ENCODE measurements at regions not wholly inside any gene's neighbourhood (a gene's known extent, or its start where the extent isn't known, plus 50 kb on each side); places are given as distances from the start of the nearest gene placed in this dataset.

DNA sequence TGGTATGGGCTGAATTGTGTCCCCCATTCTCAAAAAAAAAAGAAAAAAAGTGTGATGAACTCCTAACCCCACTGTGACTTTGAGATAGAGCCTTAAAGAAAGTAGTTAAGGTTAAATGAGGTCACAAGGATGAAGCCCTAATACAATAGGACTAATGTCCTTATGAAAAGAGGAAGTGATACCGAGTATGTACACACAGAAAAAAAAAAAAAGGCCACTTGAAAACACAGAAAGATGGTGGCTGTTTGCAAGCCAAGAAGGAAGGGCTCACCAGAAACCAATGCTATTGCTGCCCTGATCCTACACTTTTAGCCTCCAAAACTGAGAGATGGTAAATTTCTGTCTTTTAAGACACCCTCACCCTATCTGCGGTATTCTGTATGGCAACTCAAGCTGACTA is 955.6 kb downstream of the PCDH17 start:
- H3K4me3 ChIP-seq (ENCODE audit: low read length, poor library complexity, severe bottlenecking), result no peak overlapping the region
- H3K9me2 ChIP-seq (replicated peaks; ENCODE audit: low read depth, low read length), result no peaks in the 10 kb centered on the region
- H3K4me1 ChIP-seq (ENCODE audit: insufficient read depth, low read length, poor library complexity, severe bottlenecking), result no peaks in the 10 kb centered on the region
- no peak overlapping the region for H3K4me2 ChIP-seq (ENCODE audit: low read depth, low read length, poor library complexity, severe bottlenecking)
- no peaks in the 10 kb centered on the region for H3K9me3 ChIP-seq (ENCODE audit: insufficient read depth, low read depth, low read length)
- no peak overlapping the region for H3K9ac ChIP-seq (ENCODE audit: low read depth, low read length, poor library complexity, severe bottlenecking)
- no peak for TF ChIP-seq CTCF (conservative IDR thresholded peaks at IDR 0.05; ENCODE audit: low read length)
- TF ChIP-seq EZH2phosphoT487 (IDR thresholded peaks at IDR 0.05; ENCODE audit: borderline replicate concordance), result no peak
- no peaks in the 10 kb centered on the region for H3K79me2 ChIP-seq (ENCODE audit: insufficient read depth, low read length)
- H2AFZ ChIP-seq (ENCODE audit: low read length), result no peak overlapping the region
- H3F3A ChIP-seq (ENCODE audit: low read depth), result no peaks in the 10 kb centered on the region
- no peaks in the 10 kb centered on the region for H3K27me3 ChIP-seq (ENCODE audit: insufficient read depth, low read length, poor library complexity, severe bottlenecking)
- no peaks in the 10 kb centered on the region for H4K20me1 ChIP-seq (ENCODE audit: insufficient read depth, low read length, poor library complexity, severe bottlenecking)
- no peaks in the 10 kb centered on the region for H3K36me3 ChIP-seq (ENCODE audit: insufficient read depth, low read length)

GRCh38 chr13:58592052-58592451 is 960.5 kb downstream of the PCDH17 start:
- H3K27me3 ChIP-seq (ENCODE audit: insufficient read depth, low read length, poor library complexity, severe bottlenecking), result no peaks in the 10 kb centered on the region
- no peaks in the 10 kb centered on the region for H3K4me1 ChIP-seq (ENCODE audit: insufficient read depth, low read length, poor library complexity, severe bottlenecking)
- no peak overlapping the region for H3K4me2 ChIP-seq (ENCODE audit: low read depth, low read length, poor library complexity, severe bottlenecking)
- no peaks in the 10 kb centered on the region for H3K9me2 ChIP-seq (replicated peaks; ENCODE audit: low read depth, low read length)
- no peaks in the 10 kb centered on the region for H3K36me3 ChIP-seq (ENCODE audit: insufficient read depth, low read length)
- no peak for TF ChIP-seq EZH2phosphoT487 (IDR thresholded peaks at IDR 0.05; ENCODE audit: borderline replicate concordance)
- TF ChIP-seq CTCF (conservative IDR thresholded peaks at IDR 0.05; ENCODE audit: low read length), result no peak
- H3K9ac ChIP-seq (ENCODE audit: low read depth, low read length, poor library complexity, severe bottlenecking), result no peak overlapping the region
- no peaks in the 10 kb centered on the region for H3F3A ChIP-seq (ENCODE audit: low read depth)
- no peak overlapping the region for H2AFZ ChIP-seq (ENCODE audit: low read length)
- H4K20me1 ChIP-seq (ENCODE audit: insufficient read depth, low read length, poor library complexity, severe bottlenecking), result no peaks in the 10 kb centered on the region
- no peaks in the 10 kb centered on the region for H3K79me2 ChIP-seq (ENCODE audit: insufficient read depth, low read length)
- no peak overlapping the region for H3K4me3 ChIP-seq (ENCODE audit: low read length, poor library complexity, severe bottlenecking)
- H3K9me3 ChIP-seq (ENCODE audit: insufficient read depth, low read depth, low read length), result no peaks in the 10 kb centered on the region

- Histone ChIP-seq H3K9ac (ENCODE audit: low read depth, low read length, poor library complexity, severe bottlenecking) (no peak overlapping the region), H3F3A (ENCODE audit: low read depth) (no peaks in the 10 kb centered on the region), H3K27me3 (ENCODE audit: insufficient read depth, low read length, poor library complexity, severe bottlenecking) (no peaks in the 10 kb centered on the region), H4K20me1 (ENCODE audit: insufficient read depth, low read length, poor library complexity, severe bottlenecking) (no peaks in the 10 kb centered on the region), H3K4me1 (ENCODE audit: insufficient read depth, low read length, poor library complexity, severe bottlenecking) (no peaks in the 10 kb centered on the region), H3K9me2 (replicated peaks; ENCODE audit: low read depth, low read length) (no peaks in the 10 kb centered on the region), H3K4me2 (ENCODE audit: low read depth, low read length, poor library complexity, severe bottlenecking) (no peak overlapping the region), H3K4me3 (ENCODE audit: low read length, poor library complexity, severe bottlenecking) (no peak overlapping the region), H2AFZ (ENCODE audit: low read length) (no peak overlapping the region), H3K79me2 (ENCODE audit: insufficient read depth, low read length) (no peaks in the 10 kb centered on the region), H3K36me3 (ENCODE audit: insufficient read depth, low read length) (no peaks in the 10 kb centered on the region), H3K9me3 (ENCODE audit: insufficient read depth, low read depth, low read length) (no peaks in the 10 kb centered on the region)
- TF ChIP-seq CTCF (conservative IDR thresholded peaks at IDR 0.05; ENCODE audit: low read length) (no peak), EZH2phosphoT487 (IDR thresholded peaks at IDR 0.05; ENCODE audit: borderline replicate concordance) (no peak)
Observed at GRCh38 chr13:58592786-58593185, 961.2 kb downstream of the PCDH17 start.
